ENCODE measurements at regions not wholly inside any gene's neighbourhood (a gene's known extent, or its start where the extent isn't known, plus 50 kb on each side); places are given as distances from the start of the nearest gene placed in this dataset.
"Not testable (repeated sequence)": the region's sequence is repeated elsewhere in the genome, so short reads cannot be mapped to it uniquely, and the experiment has no call there.

- Mint-ChIP-seq H3K4me3 (no peak overlapping the region), H3K27me3 (no peaks in the 10 kb centered on the region), H3K4me1 (peaks cover 2% of the 10 kb centered on the region), H3K27ac (no peak overlapping the region), H3K36me3 (ENCODE audit: low read depth) (peaks cover 8% of the 10 kb centered on the region)
- ATAC-seq (no peak), DNase-seq (no peak)
- H3K9me3 ChIP-seq (ENCODE audit: control insufficient read depth, low read length, poor library complexity, severe bottlenecking), result peaks cover 2% of the 10 kb centered on the region
Measured at GRCh38 chr10:5268743-5269142, 72.1 kb downstream of the AKR1C4 start.

GRCh38 chr10:5269791-5270190 is 73.2 kb downstream of the AKR1C4 start:
- no peaks in the 10 kb centered on the region for H3K27me3 Mint-ChIP-seq
- peaks cover 2% of the 10 kb centered on the region for H3K9me3 ChIP-seq (ENCODE audit: control insufficient read depth, low read length, poor library complexity, severe bottlenecking)
- no peak for DNase-seq
- H3K4me1 Mint-ChIP-seq, result peaks cover 2% of the 10 kb centered on the region
- no peak overlapping the region for H3K4me3 Mint-ChIP-seq
- ATAC-seq, result no peak
- H3K27ac Mint-ChIP-seq, result no peak overlapping the region
- peaks cover 8% of the 10 kb centered on the region for H3K36me3 Mint-ChIP-seq (ENCODE audit: low read depth)

- Mint-ChIP-seq H3K36me3 (ENCODE audit: low read depth) (peaks cover 8% of the 10 kb centered on the region), H3K4me3 (no peak overlapping the region), H3K27me3 (no peaks in the 10 kb centered on the region), H3K4me1 (peaks cover 2% of the 10 kb centered on the region), H3K27ac (no peak overlapping the region)
- no peak for ATAC-seq
- DNase-seq, result no peak
- H3K9me3 ChIP-seq (ENCODE audit: control insufficient read depth, low read length, poor library complexity, severe bottlenecking), result no peaks in the 10 kb centered on the region
Measured at GRCh38 chr10:5271526-5271925, 74.9 kb downstream of the AKR1C4 start.

- Mint-ChIP-seq H3K36me3 (ENCODE audit: low read depth) (peaks cover 5% of the 10 kb centered on the region), H3K27ac (no peak overlapping the region), H3K4me1 (peaks cover 2% of the 10 kb centered on the region), H3K4me3 (no peak overlapping the region), H3K27me3 (no peaks in the 10 kb centered on the region)
- DNase-seq, result no peak
- no peak for ATAC-seq
- no peaks in the 10 kb centered on the region for H3K9me3 ChIP-seq (ENCODE audit: control insufficient read depth, low read length, poor library complexity, severe bottlenecking)
Measured at GRCh38 chr10:5272065-5272803, 75.6 kb downstream of the AKR1C4 start.

GRCh38 chr10:5274795-5275194 is 78.2 kb downstream of the AKR1C4 start:
- Mint-ChIP-seq H3K4me1 (peaks cover 2% of the 10 kb centered on the region), H3K36me3 (ENCODE audit: low read depth) (peaks cover 9% of the 10 kb centered on the region), H3K4me3 (no peak overlapping the region), H3K27me3 (no peaks in the 10 kb centered on the region), H3K27ac (no peak overlapping the region)
- ATAC-seq (no peak), DNase-seq (no peak)
- no peaks in the 10 kb centered on the region for H3K9me3 ChIP-seq (ENCODE audit: control insufficient read depth, low read length, poor library complexity, severe bottlenecking)

GRCh38 chr10:5281356-5281755 is 83.4 kb upstream of the UCN3 start:
- no peak overlapping the region for H3K27ac Mint-ChIP-seq
- H3K4me3 Mint-ChIP-seq, result no peak overlapping the region
- no peaks in the 10 kb centered on the region for H3K27me3 Mint-ChIP-seq
- H3K4me1 Mint-ChIP-seq, result peaks cover 16% of the 10 kb centered on the region
- DNase-seq (no peak), ATAC-seq (no peak)
- peaks cover 10% of the 10 kb centered on the region for H3K36me3 Mint-ChIP-seq (ENCODE audit: low read depth)
- no peaks in the 10 kb centered on the region for H3K9me3 ChIP-seq (ENCODE audit: control insufficient read depth, low read length, poor library complexity, severe bottlenecking)

GRCh38 chr10:5282137-5282536 is 82.6 kb upstream of the UCN3 start:
- H3K27ac Mint-ChIP-seq, result peak overlapping the region; percentile 75
- no peak for DNase-seq
- no peak overlapping the region for H3K4me3 Mint-ChIP-seq

GRCh38 chr10:5283305-5284158 is 81.2 kb upstream of the UCN3 start:
- ATAC-seq, result peak; percentile 88
- DNase-seq, result peak; percentile 20 to 36 (median 23)
- peaks cover 20% of the 10 kb centered on the region for H3K4me1 Mint-ChIP-seq
- peak overlapping the region; percentile 75 for H3K27ac Mint-ChIP-seq
- no peaks in the 10 kb centered on the region for H3K9me3 ChIP-seq (ENCODE audit: control insufficient read depth, low read length, poor library complexity, severe bottlenecking)
- H3K36me3 Mint-ChIP-seq (ENCODE audit: low read depth), result peaks cover 10% of the 10 kb centered on the region
- no peaks in the 10 kb centered on the region for H3K27me3 Mint-ChIP-seq
- no peak overlapping the region for H3K4me3 Mint-ChIP-seq

More at GRCh38 chr10:5282137-5282536, 82.6 kb upstream of the UCN3 start:
- ATAC-seq, result no peak
- Mint-ChIP-seq H3K36me3 (ENCODE audit: low read depth) (peaks cover 14% of the 10 kb centered on the region), H3K27me3 (no peaks in the 10 kb centered on the region), H3K4me1 (peaks cover 20% of the 10 kb centered on the region)
- no peaks in the 10 kb centered on the region for H3K9me3 ChIP-seq (ENCODE audit: control insufficient read depth, low read length, poor library complexity, severe bottlenecking)

GRCh38 chr10:5284311-5285057 is 80.3 kb upstream of the UCN3 start:
- H3K9me3 ChIP-seq (ENCODE audit: control insufficient read depth, low read length, poor library complexity, severe bottlenecking), result no peaks in the 10 kb centered on the region
- H3K4me1 Mint-ChIP-seq, result peaks cover 20% of the 10 kb centered on the region
- peak overlapping the region; percentile 75 for H3K27ac Mint-ChIP-seq
- H3K27me3 Mint-ChIP-seq, result no peaks in the 10 kb centered on the region
- DNase-seq (no peak), ATAC-seq (peak; percentile 77)
- peaks cover 7% of the 10 kb centered on the region for H3K36me3 Mint-ChIP-seq (ENCODE audit: low read depth)
- peak overlapping the region; percentile 36 for H3K4me3 Mint-ChIP-seq

- Mint-ChIP-seq H3K27me3 (no peaks in the 10 kb centered on the region), H3K27ac (peak overlapping the region; percentile 75)
- ATAC-seq, result no peak
Measured at GRCh38 chr10:5285186-5285585, 79.6 kb upstream of the UCN3 start.

GRCh38 chr10:5288359-5288758 is 76.4 kb upstream of the UCN3 start:
- no peak overlapping the region for H3K4me3 Mint-ChIP-seq
- peaks cover 43% of the 10 kb centered on the region for H3K4me1 Mint-ChIP-seq
- no peaks in the 10 kb centered on the region for H3K27me3 Mint-ChIP-seq
- no peak for DNase-seq
- no peak for ATAC-seq
- peaks cover 8% of the 10 kb centered on the region for H3K36me3 Mint-ChIP-seq (ENCODE audit: low read depth)
- no peaks in the 10 kb centered on the region for H3K9me3 ChIP-seq (ENCODE audit: control insufficient read depth, low read length, poor library complexity, severe bottlenecking)
- no peak overlapping the region for H3K27ac Mint-ChIP-seq

More at GRCh38 chr10:5285186-5285585, 79.6 kb upstream of the UCN3 start:
- Mint-ChIP-seq H3K4me3 (no peak overlapping the region), H3K4me1 (peaks cover 21% of the 10 kb centered on the region), H3K36me3 (ENCODE audit: low read depth) (peaks cover 7% of the 10 kb centered on the region)
- H3K9me3 ChIP-seq (ENCODE audit: control insufficient read depth, low read length, poor library complexity, severe bottlenecking), result no peaks in the 10 kb centered on the region
- DNase-seq, result no peak

GRCh38 chr10:5289228-5289627 is 75.5 kb upstream of the UCN3 start:
- not testable (repeated sequence) for DNase-seq; H3K27ac Mint-ChIP-seq; H3K4me3 Mint-ChIP-seq; H3K36me3 Mint-ChIP-seq (ENCODE audit: low read depth); H3K27me3 Mint-ChIP-seq; ATAC-seq; H3K9me3 ChIP-seq (ENCODE audit: control insufficient read depth, low read length, poor library complexity, severe bottlenecking)
- peaks cover 46% of the 10 kb centered on the region for H3K4me1 Mint-ChIP-seq
